Thyroid gland (tissue), 4 donors: ENCODE measurements at regions not wholly inside any gene's neighbourhood (a gene's known extent, or its start where the extent isn't known, plus 50 kb on each side); places are given as distances from the start of the nearest gene placed in this dataset.

ENCODE experiments used
- DNase-seq, 2 donors: peaks; one replicate each; pipeline ENCODE4 v3.0.0-alpha.2; 2019
- H3K27ac ChIP-seq, 3 donors: fragments of 200-600 bp; sonication (generic); 1 replicate in 2 of 3; 2 replicates in 1 of 3; pipeline ENCODE4 v1.5.1; 2016 to 2019; ENCODE audit warnings: mild to moderate bottlenecking in 1 of 3, moderate library complexity in 1 of 3
- H3K27me3 ChIP-seq: fragments of 200-600 bp; sonication (generic); one replicate; pipeline ENCODE4 v1.5.1; 2019
- H3K36me3 ChIP-seq, 2 donors: fragments of 200-600 bp; sonication (generic); one replicate each; pipeline ENCODE4 v1.5.1; 2016 to 2019
- H3K4me1 ChIP-seq, 2 donors: fragments of 200-600 bp; sonication (generic); one replicate each; pipeline ENCODE4 v1.5.1; 2017 to 2019
- H3K4me3 ChIP-seq, 3 donors: fragments of 200-600 bp; sonication (generic); replicated peaks in 1 of 3; 1 replicate in 2 of 3; 2 replicates in 1 of 3; pipeline ENCODE4 v1.5.1; 2016; ENCODE audit warnings: mild to moderate bottlenecking in 1 of 3
- H3K9me3 ChIP-seq: fragments of 200-600 bp; sonication (generic); one replicate; pipeline ENCODE4 v1.5.1; 2017
- POLR2A ChIP-seq, 2 donors: fragments of 450-650 bp; IDR thresholded peaks; one replicate each; pipeline ENCODE4 v1.6.1; 2017; ENCODE audit warnings: antibody characterized with exemption in 2 of 2, mild to moderate bottlenecking in 2 of 2, moderate library complexity in 1 of 2
- WGBS, 2 donors: methylation state at CpG; one replicate each; pipeline ENCODE4 v1.1.5; 2017; 5-methylcytosine and 5-hydroxymethylcytosine counted together
- intact Hi-C: fragments of 100-400 bp; cut with DNase I; formaldehyde crosslinking; loops from one replicate; pipeline ENCODE4 v1.15.1; 2023
- TF ChIP-seq, protein P1 (sequence below), 6 experiments: fragments of 200-600 bp in 3 of 6; fragments of 450-650 bp in 3 of 6; sonication (generic) in 3 of 6; IDR thresholded peaks; one replicate each; pipeline ENCODE4 v1.5.1; 2016 to 2019; ENCODE audit warnings: antibody characterized with exemption in 6 of 6, mild to moderate bottlenecking in 2 of 6, inconsistent platforms in 1 of 6, moderate library complexity in 1 of 6

DNA sequence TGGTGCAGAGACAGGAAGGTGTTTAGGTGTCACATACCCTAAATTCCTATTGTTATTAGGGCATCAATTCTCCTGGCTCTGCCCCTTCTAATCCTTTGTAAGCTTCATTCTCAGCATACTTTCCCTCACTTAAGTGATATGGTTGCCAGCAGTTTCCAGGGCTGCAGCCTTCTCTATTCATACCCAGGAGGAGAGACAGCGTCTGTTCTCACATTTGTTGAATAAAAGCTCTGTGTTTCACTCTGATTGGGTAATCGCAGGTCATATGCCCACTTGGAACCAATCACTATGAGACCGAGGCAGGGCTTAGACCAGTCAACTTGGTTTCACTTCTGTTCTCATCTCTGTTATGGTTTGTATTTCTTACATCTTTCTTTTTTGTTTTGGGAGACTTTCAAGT, 109.6 kb upstream of the MTPN start:
- peak; percentile 58 to 64 for DNase-seq
- WGBS, 2 donors = 39 to 51% methylated on average over 3 of the region's 3 CpGs
- peak in 1 of 2 donors; percentile 76 for TF ChIP-seq POLR2A (IDR thresholded peaks at IDR 0.05)
- TF ChIP-seq, protein P1, sequence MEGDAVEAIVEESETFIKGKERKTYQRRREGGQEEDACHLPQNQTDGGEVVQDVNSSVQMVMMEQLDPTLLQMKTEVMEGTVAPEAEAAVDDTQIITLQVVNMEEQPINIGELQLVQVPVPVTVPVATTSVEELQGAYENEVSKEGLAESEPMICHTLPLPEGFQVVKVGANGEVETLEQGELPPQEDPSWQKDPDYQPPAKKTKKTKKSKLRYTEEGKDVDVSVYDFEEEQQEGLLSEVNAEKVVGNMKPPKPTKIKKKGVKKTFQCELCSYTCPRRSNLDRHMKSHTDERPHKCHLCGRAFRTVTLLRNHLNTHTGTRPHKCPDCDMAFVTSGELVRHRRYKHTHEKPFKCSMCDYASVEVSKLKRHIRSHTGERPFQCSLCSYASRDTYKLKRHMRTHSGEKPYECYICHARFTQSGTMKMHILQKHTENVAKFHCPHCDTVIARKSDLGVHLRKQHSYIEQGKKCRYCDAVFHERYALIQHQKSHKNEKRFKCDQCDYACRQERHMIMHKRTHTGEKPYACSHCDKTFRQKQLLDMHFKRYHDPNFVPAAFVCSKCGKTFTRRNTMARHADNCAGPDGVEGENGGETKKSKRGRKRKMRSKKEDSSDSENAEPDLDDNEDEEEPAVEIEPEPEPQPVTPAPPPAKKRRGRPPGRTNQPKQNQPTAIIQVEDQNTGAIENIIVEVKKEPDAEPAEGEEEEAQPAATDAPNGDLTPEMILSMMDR (IDR thresholded peaks at IDR 0.05) = no peak
- no peaks in the 10 kb centered on the region for H3K36me3 ChIP-seq
- no peak overlapping the region for H3K27ac ChIP-seq
- H3K27me3 ChIP-seq = no peaks in the 10 kb centered on the region
- peak overlapping the region in 1 of 3 donors; percentile 45 for H3K4me3 ChIP-seq
- H3K4me1 ChIP-seq = no peaks in the 10 kb centered on the region
- H3K9me3 ChIP-seq = no peaks in the 10 kb centered on the region
- intact Hi-C loops = no loop called here

DNA sequence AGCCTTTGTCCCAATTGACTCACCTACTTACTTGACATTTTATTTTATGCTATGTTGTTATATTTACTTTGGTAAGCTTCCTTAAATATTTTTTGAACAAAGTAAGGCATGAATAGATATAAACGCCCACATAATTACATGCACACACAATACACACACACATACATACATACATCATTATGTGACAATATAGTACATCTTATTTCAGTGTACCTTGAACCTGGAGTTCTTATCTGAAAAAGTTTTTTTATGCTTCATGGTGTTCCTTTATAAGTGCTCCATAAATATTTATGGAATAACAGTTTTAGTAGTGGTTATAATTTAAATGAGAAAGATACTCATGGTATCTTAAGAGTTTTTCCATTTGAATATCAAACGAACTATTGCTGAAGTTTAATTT, 102.8 kb upstream of the MTPN start:
- Histone ChIP-seq H3K27ac (no peak overlapping the region), H3K27me3 (no peaks in the 10 kb centered on the region), H3K4me1 (no peaks in the 10 kb centered on the region), H3K4me3 (no peak overlapping the region), H3K36me3 (no peaks in the 10 kb centered on the region), H3K9me3 (no peaks in the 10 kb centered on the region)
- no peak for DNase-seq
- 85 to 92% methylated on average over 2 of the region's 2 CpGs for WGBS, 2 donors
- TF ChIP-seq POLR2A (IDR thresholded peaks at IDR 0.05) = no peak
- TF ChIP-seq, protein P1 (IDR thresholded peaks at IDR 0.05) = no peak
- intact Hi-C loops = no loop called here

DNA sequence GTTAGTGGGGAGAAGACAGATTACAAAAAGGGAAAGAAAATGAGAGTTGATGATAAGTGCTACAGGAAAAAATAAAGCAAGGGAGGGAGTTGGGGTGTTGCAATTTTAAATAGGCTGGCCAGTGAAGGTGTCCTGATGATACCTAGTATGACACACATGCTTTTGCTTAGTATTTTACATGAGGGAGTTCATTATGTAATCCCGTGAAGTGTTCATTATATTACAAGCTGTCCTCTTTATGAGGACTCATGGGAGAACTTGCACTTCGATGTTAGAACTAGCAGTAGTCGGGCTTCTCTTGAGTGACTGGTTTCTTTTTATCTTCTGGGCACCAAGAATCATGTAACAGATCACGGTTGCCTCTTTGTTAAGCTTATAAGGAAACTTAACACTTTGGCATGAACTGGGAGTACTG, 102.3 kb upstream of the MTPN start:
- intact Hi-C loops = no loop called here
- TF ChIP-seq, protein P1 (IDR thresholded peaks at IDR 0.05) = no peak
- TF ChIP-seq POLR2A (IDR thresholded peaks at IDR 0.05) = no peak
- Histone ChIP-seq H3K27me3 (no peaks in the 10 kb centered on the region), H3K4me1 (no peaks in the 10 kb centered on the region), H3K27ac (no peak overlapping the region), H3K4me3 (no peak overlapping the region), H3K9me3 (no peaks in the 10 kb centered on the region), H3K36me3 (no peaks in the 10 kb centered on the region)
- no peak for DNase-seq
- 82 to 86% methylated on average over 4 of the region's 4 CpGs for WGBS, 2 donors

DNA sequence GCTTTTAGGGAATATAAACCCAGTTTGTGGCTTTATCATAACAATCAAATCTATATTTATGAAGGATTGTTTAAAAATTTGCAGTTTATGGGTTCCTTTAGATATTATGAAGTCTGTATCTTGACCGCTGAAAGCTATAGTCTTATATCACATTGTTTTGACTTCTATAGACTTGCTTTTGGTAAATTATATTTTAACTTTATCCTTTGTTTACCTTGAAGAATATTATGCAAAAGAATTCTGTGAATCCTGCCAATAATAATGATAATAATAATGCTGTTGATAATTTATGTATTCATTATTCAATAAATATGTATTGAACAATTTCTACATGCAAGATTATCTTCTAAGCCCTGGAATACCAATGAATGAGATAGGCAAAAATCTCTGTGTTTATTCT, 101.9 kb upstream of the MTPN start:
- Histone ChIP-seq H3K4me3 (no peak overlapping the region), H3K27me3 (no peaks in the 10 kb centered on the region), H3K4me1 (no peaks in the 10 kb centered on the region), H3K9me3 (no peaks in the 10 kb centered on the region), H3K27ac (no peak overlapping the region), H3K36me3 (no peaks in the 10 kb centered on the region)
- intact Hi-C loops = no loop called here
- 96 to 98% methylated on average over 1 of the region's 1 CpG for WGBS, 2 donors
- TF ChIP-seq, protein P1 (IDR thresholded peaks at IDR 0.05) = no peak
- TF ChIP-seq POLR2A (IDR thresholded peaks at IDR 0.05) = no peak
- no peak for DNase-seq

DNA sequence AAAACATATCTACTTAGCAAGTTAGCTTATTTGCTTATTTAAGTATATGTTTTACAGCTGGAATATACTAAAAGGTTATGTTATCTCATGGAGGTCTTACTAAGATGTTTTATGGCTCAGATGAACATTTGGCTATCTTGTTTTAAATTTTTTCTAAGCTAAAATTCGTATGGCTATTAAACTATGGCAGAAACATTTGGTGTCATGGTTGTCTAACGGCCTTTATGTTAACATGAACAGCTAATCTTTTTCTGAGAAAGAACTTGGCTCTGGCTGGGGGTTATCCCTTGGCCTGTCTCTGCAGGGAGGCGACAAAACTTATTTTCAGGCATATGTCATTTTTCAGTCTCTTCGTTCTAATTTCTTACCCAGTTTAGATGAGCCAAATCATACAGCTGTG, 101.5 kb upstream of the MTPN start:
- Histone ChIP-seq H3K9me3 (no peaks in the 10 kb centered on the region), H3K4me1 (no peaks in the 10 kb centered on the region), H3K27ac (no peak overlapping the region), H3K4me3 (no peak overlapping the region), H3K36me3 (no peaks in the 10 kb centered on the region), H3K27me3 (no peaks in the 10 kb centered on the region)
- DNase-seq = no peak
- TF ChIP-seq, protein P1 (IDR thresholded peaks at IDR 0.05) = no peak
- TF ChIP-seq POLR2A (IDR thresholded peaks at IDR 0.05) = no peak
- 87 to 88% methylated on average over 4 of the region's 4 CpGs for WGBS, 2 donors
- intact Hi-C loops = no loop called here
